Nephron (organoid): ENCODE measurements at regions not wholly inside any gene's neighbourhood (a gene's known extent, or its start where the extent isn't known, plus 50 kb on each side); places are given as distances from the start of the nearest gene placed in this dataset.
"Not testable (repeated sequence)": the region's sequence is repeated elsewhere in the genome, so short reads cannot be mapped to it uniquely, and the experiment has no call there.

ENCODE experiments used
- H3K27ac Mint-ChIP-seq, 3 experiments: 2 replicates each; pipeline ENCODE4 v1.8.0; 2020; ENCODE audit warnings: mixed read lengths in 3 of 3, mild to moderate bottlenecking in 2 of 3, moderate library complexity in 1 of 3
- H3K27me3 Mint-ChIP-seq: 2 replicates; pipeline ENCODE4 v1.8.0; 2021; ENCODE audit warnings: low read depth, mild to moderate bottlenecking, moderate library complexity, mixed read lengths
- H3K36me3 Mint-ChIP-seq: 2 replicates; pipeline ENCODE4 v1.8.0; 2020; ENCODE audit warnings: low read depth, mixed read lengths
- H3K4me1 Mint-ChIP-seq: 2 replicates; pipeline ENCODE4 v1.8.0; 2020; ENCODE audit warnings: mixed read lengths
- H3K4me3 Mint-ChIP-seq, 3 experiments: 2 replicates each; pipeline ENCODE4 v1.8.0; 2020; ENCODE audit warnings: mild to moderate bottlenecking in 3 of 3, mixed read lengths in 3 of 3, moderate library complexity in 2 of 3
- H3K9me3 Mint-ChIP-seq: 2 replicates; pipeline ENCODE4 v1.8.0; 2020; ENCODE audit warnings: mixed read lengths
- CTCF ChIP-seq, 3 experiments: fragments of 200-600 bp; sonication (generic); IDR thresholded peaks; one replicate each; pipeline ENCODE4 v1.5.0; 2021; ENCODE audit warnings: antibody characterized with exemption in 3 of 3; ENCODE audit not compliant: unreplicated experiment in 3 of 3

- Mint-ChIP-seq H3K4me1 (no peaks in the 10 kb centered on the region), H3K27ac (no peak overlapping the region), H3K36me3 (no peaks in the 10 kb centered on the region), H3K27me3 (no peaks in the 10 kb centered on the region), H3K4me3 (no peak overlapping the region), H3K9me3 (peaks cover 3% of the 10 kb centered on the region)
- no peak for TF ChIP-seq CTCF (IDR thresholded peaks at IDR 0.05; ENCODE audit: unreplicated experiment in 3 of 3)
These were observed 474.4 kb downstream of the CD83 start for GRCh38 chr6:14591998-14592397.

GRCh38 chr6:14593286-14593685, 475.7 kb downstream of the CD83 start:
- no peaks in the 10 kb centered on the region for H3K27me3 Mint-ChIP-seq
- H3K36me3 Mint-ChIP-seq, result no peaks in the 10 kb centered on the region
- no peak overlapping the region for H3K4me3 Mint-ChIP-seq
- no peak for TF ChIP-seq CTCF (IDR thresholded peaks at IDR 0.05; ENCODE audit: unreplicated experiment in 3 of 3)
- no peaks in the 10 kb centered on the region for H3K4me1 Mint-ChIP-seq
- H3K27ac Mint-ChIP-seq, result no peak overlapping the region
- peaks cover 3% of the 10 kb centered on the region for H3K9me3 Mint-ChIP-seq

GRCh38 chr6:14595751-14596150, 478.2 kb downstream of the CD83 start:
- Mint-ChIP-seq H3K27me3 (no peaks in the 10 kb centered on the region), H3K4me3 (no peak overlapping the region), H3K27ac (no peak overlapping the region), H3K4me1 (no peaks in the 10 kb centered on the region), H3K9me3 (no peaks in the 10 kb centered on the region), H3K36me3 (no peaks in the 10 kb centered on the region)
- TF ChIP-seq CTCF (IDR thresholded peaks at IDR 0.05; ENCODE audit: unreplicated experiment in 3 of 3), result no peak

GRCh38 chr6:14596410-14596809, 478.8 kb downstream of the CD83 start:
- no peak overlapping the region for H3K4me3 Mint-ChIP-seq

GRCh38 chr6:14597090-14597489, 479.5 kb downstream of the CD83 start:
- Mint-ChIP-seq H3K4me1 (no peaks in the 10 kb centered on the region), H3K4me3 (no peak overlapping the region), H3K27me3 (no peaks in the 10 kb centered on the region), H3K9me3 (no peaks in the 10 kb centered on the region), H3K27ac (no peak overlapping the region), H3K36me3 (no peaks in the 10 kb centered on the region)
- TF ChIP-seq CTCF (IDR thresholded peaks at IDR 0.05; ENCODE audit: unreplicated experiment in 3 of 3), result no peak

More at GRCh38 chr6:14596410-14596809, 478.8 kb downstream of the CD83 start:
- H3K27ac Mint-ChIP-seq, result no peak overlapping the region
- H3K36me3 Mint-ChIP-seq, result no peaks in the 10 kb centered on the region
- H3K9me3 Mint-ChIP-seq, result no peaks in the 10 kb centered on the region
- no peaks in the 10 kb centered on the region for H3K27me3 Mint-ChIP-seq
- no peak for TF ChIP-seq CTCF (IDR thresholded peaks at IDR 0.05; ENCODE audit: unreplicated experiment in 3 of 3)
- H3K4me1 Mint-ChIP-seq, result no peaks in the 10 kb centered on the region

- Mint-ChIP-seq H3K27me3 (no peaks in the 10 kb centered on the region), H3K9me3 (no peaks in the 10 kb centered on the region), H3K4me1 (no peaks in the 10 kb centered on the region), H3K36me3 (no peaks in the 10 kb centered on the region), H3K27ac (no peak overlapping the region), H3K4me3 (no peak overlapping the region)
- no peak for TF ChIP-seq CTCF (IDR thresholded peaks at IDR 0.05; ENCODE audit: unreplicated experiment in 3 of 3)
These were observed 480.7 kb downstream of the CD83 start for GRCh38 chr6:14598017-14598864.

- not testable (repeated sequence) for H3K27ac Mint-ChIP-seq, H3K4me1 Mint-ChIP-seq, H3K9me3 Mint-ChIP-seq, H3K4me3 Mint-ChIP-seq, H3K27me3 Mint-ChIP-seq, H3K36me3 Mint-ChIP-seq
These were observed 482.7 kb downstream of the CD83 start for GRCh38 chr6:14600306-14600705.
